ENCODE measurements at regions not wholly inside any gene's neighbourhood (a gene's known extent, or its start where the extent isn't known, plus 50 kb on each side); places are given as distances from the start of the nearest gene placed in this dataset.
"Not testable (repeated sequence)": the region's sequence is repeated elsewhere in the genome, so short reads cannot be mapped to it uniquely, and the experiment has no call there.

- no peak for DNase-seq (ENCODE audit: low read depth in 3 of 3)
These were observed 430.6 kb upstream of the NRG3 start for GRCh38 chr10:81444242-81444929.

GRCh38 chr10:81450651-81451050 lies 424.3 kb upstream of the NRG3 start:
- no peak for DNase-seq (ENCODE audit: low read depth in 3 of 3)

- DNase-seq (ENCODE audit: low read depth in 3 of 3): no peak
These were observed 402.0 kb upstream of the NRG3 start for GRCh38 chr10:81472927-81473470.

DNA sequence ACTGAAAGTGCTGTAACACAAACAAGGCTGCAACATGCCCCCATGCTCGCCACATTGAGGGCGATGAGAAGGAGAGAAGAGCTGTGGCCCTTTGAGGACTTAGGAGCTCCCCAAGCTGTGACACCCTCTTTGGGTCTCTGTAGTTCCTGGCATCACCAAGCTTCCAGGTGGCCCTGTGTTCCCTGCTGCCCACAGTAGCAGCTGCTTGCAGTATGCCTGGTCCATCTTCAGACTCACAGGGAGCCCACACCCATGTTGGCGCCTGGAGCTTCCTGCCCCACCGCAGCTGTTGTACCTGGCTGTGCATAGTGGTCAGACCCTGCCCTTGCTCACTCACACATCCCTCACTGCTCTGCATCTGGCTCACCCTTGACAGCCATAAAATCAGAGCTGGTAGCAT lies 401.2 kb upstream of the NRG3 start:
- no peak for DNase-seq (ENCODE audit: low read depth in 3 of 3)

- DNase-seq (ENCODE audit: low read depth in 3 of 3): no peak
These were observed 395.7 kb upstream of the NRG3 start for GRCh38 chr10:81479316-81479715.

DNA sequence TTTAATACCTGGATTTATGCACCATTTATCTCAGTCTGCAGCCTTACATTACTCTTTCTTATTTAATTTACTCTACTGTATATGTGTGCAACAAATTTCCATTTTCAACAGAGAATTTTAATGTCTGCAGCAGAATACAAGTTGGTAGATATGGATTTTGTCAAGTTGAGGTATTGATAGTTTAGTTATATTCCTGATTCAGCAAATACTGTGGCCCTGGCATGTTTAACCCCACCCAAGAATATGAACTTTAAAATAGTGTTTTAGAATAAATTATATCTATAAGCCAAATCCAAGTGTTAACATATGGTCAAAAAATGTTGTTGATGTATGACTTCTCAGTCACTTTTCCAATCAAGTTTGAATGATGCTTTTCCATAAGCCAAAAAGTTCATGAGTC lies 378.4 kb upstream of the NRG3 start:
- DNase-seq (ENCODE audit: low read depth in 3 of 3): no peak

DNA sequence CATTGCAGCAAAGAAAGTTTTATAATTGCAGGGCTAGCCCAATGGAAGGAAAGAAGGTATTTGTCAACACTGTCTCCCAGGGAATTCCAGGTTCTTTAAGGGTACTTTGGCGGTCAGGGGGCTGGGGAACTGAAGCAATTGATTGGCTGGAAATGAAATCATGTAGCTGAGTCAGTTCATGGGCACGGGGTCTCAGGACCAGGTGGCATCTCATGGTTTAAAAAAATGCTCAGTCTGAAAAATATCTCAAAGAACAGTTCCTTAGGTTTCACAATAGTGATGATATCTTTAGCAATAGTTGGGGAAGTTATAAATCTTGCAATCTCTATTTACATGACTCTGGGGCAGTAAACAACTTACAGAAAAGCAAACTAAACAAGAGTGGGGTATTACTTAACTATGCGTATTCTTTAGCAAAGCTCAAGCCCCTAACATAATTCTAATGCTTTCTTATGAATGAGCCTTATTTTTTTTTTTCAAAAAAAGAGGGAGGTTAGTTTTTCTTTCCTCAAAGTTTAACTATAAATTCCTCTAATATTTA lies 376.9 kb upstream of the NRG3 start:
- DNase-seq (ENCODE audit: low read depth in 3 of 3): no peak

DNA sequence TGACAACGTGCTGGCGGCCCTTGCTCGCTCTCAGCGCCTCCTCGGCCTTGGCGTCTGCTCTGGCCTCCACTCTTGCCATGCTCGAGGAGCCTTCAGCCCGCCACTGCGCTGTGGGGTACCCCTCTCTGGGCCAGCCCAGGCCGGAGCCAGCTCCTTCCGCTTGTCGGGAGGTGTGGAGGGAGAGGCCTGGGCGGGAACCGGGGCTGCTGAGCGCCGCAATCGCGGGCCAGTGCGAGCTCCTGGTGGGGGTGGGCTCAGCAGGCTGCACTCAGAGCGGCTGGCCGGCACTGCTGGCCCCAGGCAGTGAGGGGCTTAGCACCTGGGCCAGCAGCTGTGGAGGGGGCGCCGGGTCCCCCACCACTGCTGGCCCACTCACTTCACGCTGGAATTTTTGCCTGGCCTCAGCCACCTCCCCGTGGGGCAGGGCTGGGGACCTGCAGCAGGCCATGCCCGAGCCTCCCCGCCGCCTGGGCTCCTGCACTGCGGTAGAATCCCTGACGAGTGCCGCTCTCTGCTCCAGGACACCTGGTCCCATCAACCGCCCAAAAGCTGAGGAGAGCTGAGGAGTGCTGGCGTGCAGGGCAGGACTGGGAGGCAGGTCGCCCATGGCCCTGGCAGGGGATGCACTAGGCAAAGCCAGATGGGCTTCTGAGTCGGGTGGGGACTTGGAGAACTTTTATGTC lies 372.2 kb upstream of the NRG3 start:
- no peak for DNase-seq (ENCODE audit: low read depth in 3 of 3)

DNA sequence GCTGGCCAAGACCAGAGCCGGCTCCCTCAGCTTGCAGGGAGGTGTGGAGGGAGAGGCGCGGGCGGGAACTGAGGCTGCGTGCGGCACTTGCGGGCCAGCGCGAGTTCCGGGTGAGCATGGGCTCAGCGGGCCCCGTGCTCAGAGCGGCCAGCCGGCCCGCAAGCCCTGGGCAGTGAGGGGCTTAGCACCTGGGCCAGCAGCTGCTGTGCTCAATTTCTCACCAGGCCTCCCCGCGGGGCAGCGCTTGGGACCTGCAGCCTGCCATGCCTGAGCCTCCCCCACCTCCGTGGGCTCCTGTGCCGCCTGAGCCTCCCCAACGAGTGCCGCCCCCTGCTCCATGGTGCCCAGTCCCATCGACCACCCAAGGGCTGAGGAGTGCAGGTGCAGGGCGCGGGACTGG lies 369.2 kb upstream of the NRG3 start:
- not testable (repeated sequence) for DNase-seq (ENCODE audit: low read depth in 3 of 3)

DNA sequence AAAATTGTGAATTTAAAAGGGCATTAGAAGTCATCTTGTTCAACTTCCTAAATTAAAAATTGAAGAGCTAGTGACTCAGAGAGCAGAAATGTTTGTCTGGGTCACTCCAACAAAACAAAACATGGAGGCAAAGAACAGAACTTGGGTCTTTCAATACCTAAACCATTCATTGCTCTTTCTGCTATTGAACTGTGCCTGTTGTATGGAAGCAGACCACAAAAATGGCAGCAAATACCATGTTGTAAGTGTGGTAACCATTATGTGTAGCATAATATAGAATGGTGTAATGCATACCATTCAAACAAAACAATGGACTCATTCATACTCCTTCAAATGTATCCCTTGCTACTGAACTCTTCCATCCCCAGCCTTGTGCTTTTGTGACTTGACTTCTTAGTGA lies 360.2 kb upstream of the NRG3 start:
- DNase-seq (ENCODE audit: low read depth in 3 of 3): no peak

DNA sequence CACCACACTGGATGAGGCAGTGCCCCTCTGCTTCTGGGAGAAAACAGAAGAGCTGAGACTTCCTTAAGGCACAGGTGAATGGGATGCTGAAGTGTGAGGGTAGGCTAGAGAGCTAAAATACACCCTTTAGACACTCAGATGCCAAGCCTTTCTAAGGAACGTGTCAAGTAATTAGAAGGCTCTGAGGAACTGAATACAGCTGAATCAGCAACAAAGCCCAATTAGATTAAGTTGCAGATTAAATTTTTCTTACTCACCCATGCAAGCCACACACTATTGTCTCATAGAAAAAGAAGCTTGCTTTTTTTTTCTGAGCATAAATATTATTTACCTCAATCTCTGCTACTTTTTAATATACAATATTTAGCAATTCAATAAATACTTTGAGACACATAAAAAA lies 354.3 kb upstream of the NRG3 start:
- no peak for DNase-seq (ENCODE audit: low read depth in 3 of 3)

- DNase-seq (ENCODE audit: low read depth in 3 of 3): no peak
These were observed 350.5 kb upstream of the NRG3 start for GRCh38 chr10:81524467-81524866.

- DNase-seq (ENCODE audit: low read depth in 3 of 3): no peak
These were observed 342.6 kb upstream of the NRG3 start for GRCh38 chr10:81532403-81532802.

DNA sequence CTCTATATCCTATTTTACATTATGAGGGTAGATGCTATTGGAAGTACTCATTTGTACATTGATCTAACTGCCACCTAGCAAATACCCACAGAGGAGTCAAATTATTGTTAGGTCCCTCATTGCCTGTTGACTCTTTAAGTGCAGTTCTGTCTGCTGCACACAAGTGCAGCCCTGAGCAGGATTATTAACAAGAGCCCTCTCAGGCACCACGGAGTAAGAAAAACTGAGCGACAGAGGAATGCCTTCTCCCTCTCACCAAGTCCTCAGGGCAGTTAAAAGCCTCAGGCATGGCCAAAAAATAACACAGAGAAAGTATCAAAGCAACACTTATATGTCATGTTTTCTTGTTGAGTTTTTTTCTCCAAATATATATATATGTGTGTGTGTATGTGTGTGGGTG lies 340.0 kb upstream of the NRG3 start:
- DNase-seq (ENCODE audit: low read depth in 3 of 3): no peak

GRCh38 chr10:81541517-81541916 lies 333.5 kb upstream of the NRG3 start:
- no peak for DNase-seq (ENCODE audit: low read depth in 3 of 3)

DNA sequence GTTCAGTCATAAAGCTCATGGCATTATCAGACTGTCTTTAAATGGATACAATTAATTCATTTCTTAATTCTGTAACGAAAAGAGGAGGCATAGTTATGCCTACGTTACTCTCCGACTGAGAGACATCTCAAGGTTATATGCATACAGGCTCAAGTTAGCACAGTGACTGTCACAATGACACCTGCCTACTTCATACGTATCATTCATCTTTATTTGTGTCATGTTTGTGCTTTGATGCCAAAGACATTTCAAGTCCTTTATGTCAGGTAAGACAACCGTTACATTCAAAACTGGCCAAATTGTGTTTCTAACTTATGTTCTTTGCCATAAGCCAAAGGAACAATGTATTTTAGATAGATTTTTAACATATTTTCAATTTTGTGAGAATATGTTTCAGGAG lies 328.8 kb upstream of the NRG3 start:
- DNase-seq (ENCODE audit: low read depth in 3 of 3): no peak

GRCh38 chr10:81548160-81548559 lies 326.8 kb upstream of the NRG3 start:
- DNase-seq (ENCODE audit: low read depth in 3 of 3): no peak

DNA sequence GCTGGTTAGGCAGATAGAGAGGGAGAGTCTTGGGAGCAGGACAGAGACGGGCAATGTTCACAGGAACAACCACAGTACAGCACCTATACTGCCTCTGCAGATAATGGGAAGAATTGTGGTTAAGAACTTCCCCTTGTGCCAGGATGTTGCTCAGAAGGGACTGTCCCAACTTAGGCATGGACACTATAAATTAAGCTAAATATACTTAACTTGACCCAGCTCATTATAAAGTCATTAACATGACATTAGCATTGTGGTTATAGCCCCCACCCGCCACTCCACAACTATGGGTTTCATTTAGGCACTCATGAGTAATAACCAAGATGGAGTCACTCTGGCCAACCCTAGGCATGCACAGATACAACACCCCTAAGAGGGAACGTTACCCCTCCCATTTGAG lies 310.9 kb upstream of the NRG3 start:
- DNase-seq (ENCODE audit: low read depth in 3 of 3): no peak

- DNase-seq (ENCODE audit: low read depth in 3 of 3): no peak
These were observed 305.5 kb upstream of the NRG3 start for GRCh38 chr10:81569488-81569887.

DNA sequence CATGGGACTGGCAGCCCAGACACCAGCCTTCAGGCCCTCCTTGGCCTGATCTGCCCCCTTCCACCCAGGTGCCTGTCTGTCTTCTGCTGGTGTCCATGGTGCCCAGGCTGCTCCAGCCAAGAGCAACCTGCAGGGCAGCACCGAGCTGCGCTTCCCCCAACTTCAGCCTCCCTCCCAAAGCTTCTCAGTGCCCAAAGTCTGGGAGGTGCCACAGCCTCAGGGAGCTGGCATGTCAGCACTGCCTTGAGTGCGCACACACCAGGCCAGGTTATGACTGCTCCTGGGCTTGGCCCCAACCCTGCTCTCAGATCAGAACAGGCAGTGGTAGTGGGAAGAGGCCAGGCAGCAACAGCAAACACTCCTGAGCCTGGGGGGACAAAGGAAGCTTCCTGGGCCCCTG lies 304.6 kb upstream of the NRG3 start:
- no peak for DNase-seq (ENCODE audit: low read depth in 3 of 3)

DNA sequence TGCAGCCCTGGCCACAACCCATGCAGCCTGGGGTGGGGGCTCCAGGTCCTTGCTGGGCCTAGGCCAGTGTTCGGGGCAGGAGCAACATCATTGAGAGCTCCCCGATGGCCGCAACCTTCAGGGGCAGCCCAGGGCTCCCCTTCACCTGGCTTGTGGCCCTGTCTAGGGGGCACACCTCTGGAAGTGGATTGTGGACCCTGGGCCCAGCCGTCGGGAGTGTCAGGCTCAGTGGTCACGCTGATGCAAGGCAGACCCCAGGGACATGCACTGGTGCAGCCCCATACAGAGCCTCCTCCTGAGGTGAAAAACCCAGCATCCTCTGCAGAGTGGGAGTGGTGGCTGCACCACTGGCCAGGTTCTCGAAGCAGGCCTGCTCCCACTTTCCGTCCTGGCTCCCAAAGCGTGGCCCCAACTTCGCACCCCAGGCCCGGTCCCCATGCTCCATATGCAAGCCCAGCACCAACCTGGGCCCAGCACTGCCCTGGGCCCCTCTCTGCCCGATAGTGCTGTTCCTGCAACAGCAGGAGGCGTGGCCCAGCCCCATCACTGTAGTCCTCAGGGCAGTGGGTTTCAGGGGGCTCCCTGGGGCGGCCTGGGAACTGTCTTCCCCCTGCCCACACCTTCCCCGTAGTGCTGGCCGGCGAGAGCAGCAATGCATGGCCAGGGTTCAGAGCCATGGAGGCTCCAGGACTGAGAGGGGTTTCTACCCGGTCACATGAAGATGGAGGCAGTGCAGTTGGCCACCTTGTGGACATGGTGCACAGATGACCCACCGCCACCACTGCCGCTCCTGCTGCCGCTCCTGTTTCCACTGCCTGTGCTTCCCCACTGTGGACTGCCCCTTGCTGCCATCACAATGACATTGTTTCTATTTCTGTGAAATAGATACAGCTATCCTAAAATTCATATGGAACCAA lies 303.9 kb upstream of the NRG3 start:
- DNase-seq (ENCODE audit: low read depth in 3 of 3): no peak

DNA sequence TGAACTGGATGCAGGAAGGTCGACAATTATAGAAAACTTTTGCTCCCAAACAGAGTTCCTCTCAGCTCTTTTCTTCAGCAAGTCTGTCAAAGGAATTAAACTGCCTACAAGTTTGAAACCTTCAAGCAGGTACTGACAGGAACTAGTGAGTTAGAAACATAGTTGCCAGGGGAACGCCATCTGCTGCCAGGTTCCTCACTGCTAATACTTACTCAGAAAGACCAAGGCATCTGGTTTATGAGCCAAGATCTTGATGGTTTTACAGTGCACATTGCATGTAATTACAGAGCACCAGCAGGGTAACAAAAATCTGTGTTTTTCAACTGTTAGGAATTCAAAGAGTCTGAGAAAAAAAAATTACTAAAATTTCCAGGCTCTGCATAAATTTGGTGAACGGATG lies 300.0 kb upstream of the NRG3 start:
- DNase-seq (ENCODE audit: low read depth in 3 of 3): no peak

Data from stimulated activated CD4-positive, alpha-beta T cell treated with anti-CD3 and anti-CD28 coated beads, TNF-alpha, amount 100 ng/mL, for 4 hours (primary cell).